Panc1 (cell line): ENCODE measurements at regions not wholly inside any gene's neighbourhood (a gene's known extent, or its start where the extent isn't known, plus 50 kb on each side); places are given as distances from the start of the nearest gene placed in this dataset.

Experiments
- ATAC-seq: fragments of 200-7000 bp; cut with Tn5 transposase; 2 replicates; pipeline ENCODE4 v1.9.1; 2020; ENCODE audit warnings: mild to moderate bottlenecking, moderate library complexity
- BruUV-seq: library from RNA; stranded (reverse); fragments of 400-500 nt; replicated peaks from 2 replicates; lab custom pipeline; 2021; lab: Mats Ljungman, UMichigan
- CTCF ChIA-PET: fragments of 300-600 bp; sonication (Branson Sonifier 250); formaldehyde crosslinking; loops from one replicate; lab custom pipeline; 2022; ENCODE audit warnings: antibody characterized with exemption; lab: Charles Lee
- POLR2A ChIA-PET: fragments of 300-600 bp; sonication (Branson Sonifier 250); formaldehyde crosslinking; loops from one replicate; lab custom pipeline; 2022; ENCODE audit warnings: antibody characterized with exemption; lab: Charles Lee
- DNase-seq: peaks from one replicate; pipeline ENCODE4 v3.0.0-alpha.2; 2010; ENCODE audit warnings: low read depth, low spot score
- H3K27ac ChIP-seq: 2 replicates; pipeline ENCODE4 v1.5.1; 2011; ENCODE audit warnings: mild to moderate bottlenecking, low read length, inconsistent platforms
- H3K27me3 ChIP-seq: fragments of 200-500 bp; sonication (Bioruptor generic); 2 replicates; pipeline ENCODE4 v1.6.0; 2014; ENCODE audit warnings: low read length, inconsistent platforms; ENCODE audit not compliant: control insufficient read depth, insufficient read depth
- H3K36me3 ChIP-seq: fragments of 200-500 bp; sonication (Bioruptor generic); 2 replicates; pipeline ENCODE4 v1.5.1; 2014; ENCODE audit warnings: inconsistent platforms, mild to moderate bottlenecking, low read length, moderate library complexity; ENCODE audit not compliant: control insufficient read depth, insufficient read depth
- H3K4me1 ChIP-seq: 2 replicates; pipeline ENCODE4 v1.5.1; 2011; ENCODE audit warnings: inconsistent platforms, mild to moderate bottlenecking, low read length, moderate library complexity; ENCODE audit not compliant: control insufficient read depth, insufficient read depth
- H3K4me3 ChIP-seq, 2 experiments: 2 replicates each; pipeline ENCODE4 v1.5.1; 2011 to 2012; ENCODE audit warnings: low read depth in 2 of 2, low read length in 2 of 2, mild to moderate bottlenecking in 2 of 2, inconsistent platforms in 1 of 2, moderate library complexity in 1 of 2
- H3K9me3 ChIP-seq: fragments of 200-500 bp; sonication (Bioruptor generic); 2 replicates; pipeline ENCODE4 v1.5.1; 2014; ENCODE audit warnings: low read depth, mild to moderate bottlenecking, inconsistent platforms, low read length, moderate library complexity; ENCODE audit not compliant: control insufficient read depth, insufficient read depth
- POLR2AphosphoS5 ChIP-seq: IDR thresholded peaks from 2 replicates; pipeline ENCODE4 v1.6.1; 2012; ENCODE audit warnings: mild to moderate bottlenecking, low read depth, low read length, moderate library complexity
- SIN3A ChIP-seq: IDR thresholded peaks from 2 replicates; pipeline ENCODE4 v1.6.1; 2012; ENCODE audit warnings: low read depth, mild to moderate bottlenecking, low read length, moderate library complexity, borderline replicate concordance; ENCODE audit not compliant: insufficient read depth
- TCF7L2 ChIP-seq: IDR thresholded peaks from 2 replicates; pipeline ENCODE4 v1.6.1; 2011; ENCODE audit warnings: mild to moderate bottlenecking, low read depth, low read length, inconsistent platforms
- in situ Hi-C: cut with HindIII; loops from 2 replicates; pipeline ENCODE4 v1.10.0; 2016; ENCODE audit warnings: low sequenced_read_pairs, low pct_unique_long_range_greater_than_20kb
- intact Hi-C: fragments of 100-400 bp; cut with micrococcal nuclease; formaldehyde crosslinking; loops from one replicate; pipeline ENCODE4 v1.10.0; 2022; ENCODE audit not compliant: unreplicated experiment
- TF ChIP-seq, protein P1 (sequence below): fragments of 450-650 bp; IDR thresholded peaks from 2 replicates; pipeline ENCODE4 v1.5.1; 2017; ENCODE audit warnings: mild to moderate bottlenecking
- TF ChIP-seq, protein P2 (sequence below), 2 experiments: IDR thresholded peaks; 2 replicates each; pipeline ENCODE4 v1.6.1; 2011 to 2012; ENCODE audit warnings: low read depth in 2 of 2, control low read depth in 1 of 2, low read length in 1 of 2, mild to moderate bottlenecking in 1 of 2, moderate library complexity in 1 of 2; ENCODE audit not compliant: insufficient read depth in 1 of 2

DNA sequence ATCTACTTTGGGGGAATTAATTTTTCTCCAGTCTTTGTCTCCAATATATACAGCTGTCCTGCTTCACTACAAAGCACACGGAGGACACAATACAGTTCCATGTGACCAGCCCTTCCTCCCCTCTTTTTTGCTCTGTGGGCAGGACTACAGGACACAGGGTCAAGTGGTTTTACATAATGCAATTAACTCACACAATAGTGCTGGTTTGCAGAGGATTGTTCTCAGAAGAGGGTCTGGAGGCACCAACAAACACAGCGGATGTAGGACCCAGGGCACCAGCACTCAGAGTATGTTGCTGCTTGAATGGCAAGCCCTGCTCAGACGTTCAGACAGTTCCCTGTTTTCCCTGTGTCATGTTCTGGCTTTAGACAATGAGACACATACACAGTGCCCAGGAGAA, 52.0 kb upstream of the NPTX2 start:
- Histone ChIP-seq H3K27ac (no peak overlapping the region), H3K9me3 (no peaks in the 10 kb centered on the region), H3K4me1 (no peaks in the 10 kb centered on the region), H3K4me3 (no peak overlapping the region), H3K36me3 (no peaks in the 10 kb centered on the region), H3K27me3 (no peaks in the 10 kb centered on the region)
- intact Hi-C loops (no loop called here), in situ Hi-C loops (no loop called here)
- CTCF ChIA-PET = no interaction called here
- DNase-seq = no peak
- no peak for ATAC-seq
- POLR2A ChIA-PET = no interaction called here
- no TSS peak for BruUV-seq
- TF ChIP-seq, protein P1, sequence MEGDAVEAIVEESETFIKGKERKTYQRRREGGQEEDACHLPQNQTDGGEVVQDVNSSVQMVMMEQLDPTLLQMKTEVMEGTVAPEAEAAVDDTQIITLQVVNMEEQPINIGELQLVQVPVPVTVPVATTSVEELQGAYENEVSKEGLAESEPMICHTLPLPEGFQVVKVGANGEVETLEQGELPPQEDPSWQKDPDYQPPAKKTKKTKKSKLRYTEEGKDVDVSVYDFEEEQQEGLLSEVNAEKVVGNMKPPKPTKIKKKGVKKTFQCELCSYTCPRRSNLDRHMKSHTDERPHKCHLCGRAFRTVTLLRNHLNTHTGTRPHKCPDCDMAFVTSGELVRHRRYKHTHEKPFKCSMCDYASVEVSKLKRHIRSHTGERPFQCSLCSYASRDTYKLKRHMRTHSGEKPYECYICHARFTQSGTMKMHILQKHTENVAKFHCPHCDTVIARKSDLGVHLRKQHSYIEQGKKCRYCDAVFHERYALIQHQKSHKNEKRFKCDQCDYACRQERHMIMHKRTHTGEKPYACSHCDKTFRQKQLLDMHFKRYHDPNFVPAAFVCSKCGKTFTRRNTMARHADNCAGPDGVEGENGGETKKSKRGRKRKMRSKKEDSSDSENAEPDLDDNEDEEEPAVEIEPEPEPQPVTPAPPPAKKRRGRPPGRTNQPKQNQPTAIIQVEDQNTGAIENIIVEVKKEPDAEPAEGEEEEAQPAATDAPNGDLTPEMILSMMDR = no peak
- TF ChIP-seq TCF7L2 = no peak
- no peak for TF ChIP-seq SIN3A
- TF ChIP-seq POLR2AphosphoS5 = no peak
- TF ChIP-seq, protein P2, sequence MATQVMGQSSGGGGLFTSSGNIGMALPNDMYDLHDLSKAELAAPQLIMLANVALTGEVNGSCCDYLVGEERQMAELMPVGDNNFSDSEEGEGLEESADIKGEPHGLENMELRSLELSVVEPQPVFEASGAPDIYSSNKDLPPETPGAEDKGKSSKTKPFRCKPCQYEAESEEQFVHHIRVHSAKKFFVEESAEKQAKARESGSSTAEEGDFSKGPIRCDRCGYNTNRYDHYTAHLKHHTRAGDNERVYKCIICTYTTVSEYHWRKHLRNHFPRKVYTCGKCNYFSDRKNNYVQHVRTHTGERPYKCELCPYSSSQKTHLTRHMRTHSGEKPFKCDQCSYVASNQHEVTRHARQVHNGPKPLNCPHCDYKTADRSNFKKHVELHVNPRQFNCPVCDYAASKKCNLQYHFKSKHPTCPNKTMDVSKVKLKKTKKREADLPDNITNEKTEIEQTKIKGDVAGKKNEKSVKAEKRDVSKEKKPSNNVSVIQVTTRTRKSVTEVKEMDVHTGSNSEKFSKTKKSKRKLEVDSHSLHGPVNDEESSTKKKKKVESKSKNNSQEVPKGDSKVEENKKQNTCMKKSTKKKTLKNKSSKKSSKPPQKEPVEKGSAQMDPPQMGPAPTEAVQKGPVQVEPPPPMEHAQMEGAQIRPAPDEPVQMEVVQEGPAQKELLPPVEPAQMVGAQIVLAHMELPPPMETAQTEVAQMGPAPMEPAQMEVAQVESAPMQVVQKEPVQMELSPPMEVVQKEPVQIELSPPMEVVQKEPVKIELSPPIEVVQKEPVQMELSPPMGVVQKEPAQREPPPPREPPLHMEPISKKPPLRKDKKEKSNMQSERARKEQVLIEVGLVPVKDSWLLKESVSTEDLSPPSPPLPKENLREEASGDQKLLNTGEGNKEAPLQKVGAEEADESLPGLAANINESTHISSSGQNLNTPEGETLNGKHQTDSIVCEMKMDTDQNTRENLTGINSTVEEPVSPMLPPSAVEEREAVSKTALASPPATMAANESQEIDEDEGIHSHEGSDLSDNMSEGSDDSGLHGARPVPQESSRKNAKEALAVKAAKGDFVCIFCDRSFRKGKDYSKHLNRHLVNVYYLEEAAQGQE (IDR thresholded peaks at IDR 0.05; ENCODE audit: insufficient read depth in 1 of 2, low read depth in 2 of 2, low read length in 1 of 2) = no peak

DNA sequence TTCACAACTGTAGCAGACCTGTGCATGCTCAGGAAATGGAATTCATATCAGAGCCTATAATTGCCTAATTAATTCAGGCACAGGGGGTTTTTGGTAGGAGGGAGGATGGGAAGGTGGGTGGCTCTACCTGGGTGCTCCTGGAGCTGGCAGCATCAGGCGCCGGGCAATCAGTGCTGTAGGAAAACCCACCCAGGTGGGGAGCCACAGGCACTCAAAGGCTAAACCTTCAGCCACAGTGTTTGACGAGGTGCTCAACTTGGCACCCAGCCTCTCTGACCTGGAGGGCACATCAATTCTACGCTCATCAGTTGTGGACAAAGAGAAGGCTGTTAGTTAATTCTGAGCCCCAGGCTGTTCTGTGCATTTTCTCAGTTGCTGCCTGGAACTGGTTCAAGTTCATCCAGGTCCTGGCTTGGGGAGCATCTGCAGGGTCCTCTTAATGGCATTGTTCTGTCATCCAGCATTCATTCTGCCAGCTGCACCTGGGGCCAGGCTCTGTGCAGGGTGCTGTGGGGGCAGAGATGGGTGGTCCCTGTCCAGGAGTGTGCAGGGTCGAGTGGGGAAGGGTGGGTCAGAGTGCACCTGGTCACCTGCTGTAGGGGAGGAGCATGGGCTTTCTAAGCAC, 54.1 kb upstream of the NPTX2 start:
- no peak overlapping the region for H3K27ac ChIP-seq
- no peak overlapping the region for H3K4me3 ChIP-seq
- ChIA-PET CTCF (no interaction called here), POLR2A (no interaction called here)
- H3K27me3 ChIP-seq = no peaks in the 10 kb centered on the region
- BruUV-seq = no TSS peak
- no peaks in the 10 kb centered on the region for H3K4me1 ChIP-seq
- no peaks in the 10 kb centered on the region for H3K9me3 ChIP-seq
- no peaks in the 10 kb centered on the region for H3K36me3 ChIP-seq
- in situ Hi-C loops (no loop called here), intact Hi-C loops (no loop called here)
- TF ChIP-seq POLR2AphosphoS5 = no peak
- TF ChIP-seq, protein P1 = no peak
- no peak for TF ChIP-seq SIN3A
- TF ChIP-seq, protein P2 (IDR thresholded peaks at IDR 0.05; ENCODE audit: insufficient read depth in 1 of 2, low read depth in 2 of 2, low read length in 1 of 2) = no peak
- no peak for TF ChIP-seq TCF7L2
- ATAC-seq (no peak), DNase-seq (no peak)
